ENCODE measurements at regions not wholly inside any gene's neighbourhood (a gene's known extent, or its start where the extent isn't known, plus 50 kb on each side); places are given as distances from the start of the nearest gene placed in this dataset.

DNA sequence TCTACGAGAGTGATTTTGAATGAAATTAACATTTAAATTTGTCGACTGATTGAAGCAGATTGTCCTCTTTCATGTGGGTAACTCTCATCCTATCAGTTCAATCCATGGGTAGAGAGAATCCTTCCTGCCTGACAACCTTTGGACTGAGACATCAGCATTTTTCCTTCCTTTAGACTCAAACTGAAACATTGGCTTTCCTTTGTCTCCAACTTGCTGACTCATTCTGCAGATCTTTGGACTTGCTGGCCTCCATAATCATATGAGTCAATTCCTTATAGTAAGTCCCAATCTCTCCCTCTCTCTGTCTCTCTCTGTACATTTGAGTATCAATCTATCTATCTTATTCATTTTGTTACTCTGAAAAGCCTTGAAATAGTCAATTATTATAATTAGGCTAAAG, 416.7 kb downstream of the LRRIQ3 start:
- no peak for TF ChIP-seq ZNF331 (CRISPR knock-in tag; IDR thresholded peaks at IDR 0.05; ENCODE audit: low read depth)
- H3K4me2 ChIP-seq, result no peak overlapping the region
- H3K9me2 ChIP-seq (ENCODE audit: insufficient read depth), result no peaks in the 10 kb centered on the region
- H2AFZ ChIP-seq, result no peak overlapping the region
- H3K27me3 ChIP-seq (ENCODE audit: insufficient read depth), result no peaks in the 10 kb centered on the region
- no peak overlapping the region for H3K27ac ChIP-seq (ENCODE audit: low read depth)
- H3K27me3 Mint-ChIP-seq (ENCODE audit: insufficient read depth, low read depth, poor library complexity), result no peaks in the 10 kb centered on the region
- no peak overlapping the region for H3K4me3 ChIP-seq
- H3K9me3 Mint-ChIP-seq, result no peaks in the 10 kb centered on the region
- no peaks in the 10 kb centered on the region for H4K20me1 ChIP-seq (replicated peaks; ENCODE audit: insufficient read depth)
- peaks cover 8% of the 10 kb centered on the region; the same call in 2 of the 3 replicates for H3K4me1 Mint-ChIP-seq
- no peaks in the 10 kb centered on the region for H3K36me3 ChIP-seq (ENCODE audit: insufficient read depth)
- H3K4me1 ChIP-seq (ENCODE audit: insufficient read depth), result no peaks in the 10 kb centered on the region
- no peak overlapping the region for H3K4me3 Mint-ChIP-seq
- H3K79me2 ChIP-seq (replicated peaks; ENCODE audit: insufficient read depth), result no peaks in the 10 kb centered on the region
- no peaks in the 10 kb centered on the region for H3K36me3 Mint-ChIP-seq (ENCODE audit: low read depth)
- ATAC-seq, result no peak
- H3F3A ChIP-seq (replicated peaks; ENCODE audit: low read depth), result no peaks in the 10 kb centered on the region
- H3K27ac Mint-ChIP-seq, result peak overlapping the region; percentile 88
- no peak for DNase-seq (ENCODE audit: low spot score)

DNA sequence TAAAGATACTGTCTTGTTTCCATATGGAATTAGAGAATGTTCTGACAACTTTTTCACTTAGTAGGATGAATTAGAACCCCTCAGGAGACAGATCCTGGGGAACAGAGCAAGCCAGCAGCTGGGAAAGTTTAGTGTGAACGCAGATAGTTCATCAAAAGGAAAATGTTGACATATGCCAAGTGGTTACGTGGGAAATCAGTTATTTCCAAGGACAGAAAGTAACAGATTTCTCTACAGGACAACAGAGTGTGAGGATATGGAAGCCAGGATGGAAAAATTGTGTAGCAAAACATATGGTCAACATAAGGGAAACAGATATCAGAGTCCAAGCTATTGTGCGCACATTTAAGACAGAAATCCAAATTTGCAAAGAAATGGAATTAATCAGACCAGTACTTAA, 419.5 kb downstream of the LRRIQ3 start:
- H3K4me2 ChIP-seq, result no peak overlapping the region
- Mint-ChIP-seq H3K4me1 (peaks cover 8% of the 10 kb centered on the region; the same call in 2 of the 3 replicates), H3K9me3 (no peaks in the 10 kb centered on the region), H3K36me3 (ENCODE audit: low read depth) (no peaks in the 10 kb centered on the region), H3K27me3 (ENCODE audit: insufficient read depth, low read depth, poor library complexity) (no peaks in the 10 kb centered on the region), H3K27ac (no peak overlapping the region), H3K4me3 (no peak overlapping the region)
- H3K36me3 ChIP-seq (ENCODE audit: insufficient read depth), result no peaks in the 10 kb centered on the region
- ATAC-seq, result no peak
- H3K27me3 ChIP-seq (ENCODE audit: insufficient read depth), result no peaks in the 10 kb centered on the region
- H3K4me3 ChIP-seq, result no peak overlapping the region
- H3K79me2 ChIP-seq (replicated peaks; ENCODE audit: insufficient read depth), result no peaks in the 10 kb centered on the region
- no peak for DNase-seq (ENCODE audit: low spot score)
- H2AFZ ChIP-seq, result no peak overlapping the region
- TF ChIP-seq STAT1 (IDR thresholded peaks at IDR 0.05; ENCODE audit: unreplicated experiment), result no peak
- TF ChIP-seq ZNF114 (CRISPR knock-in tag; IDR thresholded peaks at IDR 0.05), result no peak
- TF ChIP-seq, protein P1, sequence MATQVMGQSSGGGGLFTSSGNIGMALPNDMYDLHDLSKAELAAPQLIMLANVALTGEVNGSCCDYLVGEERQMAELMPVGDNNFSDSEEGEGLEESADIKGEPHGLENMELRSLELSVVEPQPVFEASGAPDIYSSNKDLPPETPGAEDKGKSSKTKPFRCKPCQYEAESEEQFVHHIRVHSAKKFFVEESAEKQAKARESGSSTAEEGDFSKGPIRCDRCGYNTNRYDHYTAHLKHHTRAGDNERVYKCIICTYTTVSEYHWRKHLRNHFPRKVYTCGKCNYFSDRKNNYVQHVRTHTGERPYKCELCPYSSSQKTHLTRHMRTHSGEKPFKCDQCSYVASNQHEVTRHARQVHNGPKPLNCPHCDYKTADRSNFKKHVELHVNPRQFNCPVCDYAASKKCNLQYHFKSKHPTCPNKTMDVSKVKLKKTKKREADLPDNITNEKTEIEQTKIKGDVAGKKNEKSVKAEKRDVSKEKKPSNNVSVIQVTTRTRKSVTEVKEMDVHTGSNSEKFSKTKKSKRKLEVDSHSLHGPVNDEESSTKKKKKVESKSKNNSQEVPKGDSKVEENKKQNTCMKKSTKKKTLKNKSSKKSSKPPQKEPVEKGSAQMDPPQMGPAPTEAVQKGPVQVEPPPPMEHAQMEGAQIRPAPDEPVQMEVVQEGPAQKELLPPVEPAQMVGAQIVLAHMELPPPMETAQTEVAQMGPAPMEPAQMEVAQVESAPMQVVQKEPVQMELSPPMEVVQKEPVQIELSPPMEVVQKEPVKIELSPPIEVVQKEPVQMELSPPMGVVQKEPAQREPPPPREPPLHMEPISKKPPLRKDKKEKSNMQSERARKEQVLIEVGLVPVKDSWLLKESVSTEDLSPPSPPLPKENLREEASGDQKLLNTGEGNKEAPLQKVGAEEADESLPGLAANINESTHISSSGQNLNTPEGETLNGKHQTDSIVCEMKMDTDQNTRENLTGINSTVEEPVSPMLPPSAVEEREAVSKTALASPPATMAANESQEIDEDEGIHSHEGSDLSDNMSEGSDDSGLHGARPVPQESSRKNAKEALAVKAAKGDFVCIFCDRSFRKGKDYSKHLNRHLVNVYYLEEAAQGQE (IDR thresholded peaks at IDR 0.05; ENCODE audit: unreplicated experiment), result no peak
- TF ChIP-seq, protein P2, sequence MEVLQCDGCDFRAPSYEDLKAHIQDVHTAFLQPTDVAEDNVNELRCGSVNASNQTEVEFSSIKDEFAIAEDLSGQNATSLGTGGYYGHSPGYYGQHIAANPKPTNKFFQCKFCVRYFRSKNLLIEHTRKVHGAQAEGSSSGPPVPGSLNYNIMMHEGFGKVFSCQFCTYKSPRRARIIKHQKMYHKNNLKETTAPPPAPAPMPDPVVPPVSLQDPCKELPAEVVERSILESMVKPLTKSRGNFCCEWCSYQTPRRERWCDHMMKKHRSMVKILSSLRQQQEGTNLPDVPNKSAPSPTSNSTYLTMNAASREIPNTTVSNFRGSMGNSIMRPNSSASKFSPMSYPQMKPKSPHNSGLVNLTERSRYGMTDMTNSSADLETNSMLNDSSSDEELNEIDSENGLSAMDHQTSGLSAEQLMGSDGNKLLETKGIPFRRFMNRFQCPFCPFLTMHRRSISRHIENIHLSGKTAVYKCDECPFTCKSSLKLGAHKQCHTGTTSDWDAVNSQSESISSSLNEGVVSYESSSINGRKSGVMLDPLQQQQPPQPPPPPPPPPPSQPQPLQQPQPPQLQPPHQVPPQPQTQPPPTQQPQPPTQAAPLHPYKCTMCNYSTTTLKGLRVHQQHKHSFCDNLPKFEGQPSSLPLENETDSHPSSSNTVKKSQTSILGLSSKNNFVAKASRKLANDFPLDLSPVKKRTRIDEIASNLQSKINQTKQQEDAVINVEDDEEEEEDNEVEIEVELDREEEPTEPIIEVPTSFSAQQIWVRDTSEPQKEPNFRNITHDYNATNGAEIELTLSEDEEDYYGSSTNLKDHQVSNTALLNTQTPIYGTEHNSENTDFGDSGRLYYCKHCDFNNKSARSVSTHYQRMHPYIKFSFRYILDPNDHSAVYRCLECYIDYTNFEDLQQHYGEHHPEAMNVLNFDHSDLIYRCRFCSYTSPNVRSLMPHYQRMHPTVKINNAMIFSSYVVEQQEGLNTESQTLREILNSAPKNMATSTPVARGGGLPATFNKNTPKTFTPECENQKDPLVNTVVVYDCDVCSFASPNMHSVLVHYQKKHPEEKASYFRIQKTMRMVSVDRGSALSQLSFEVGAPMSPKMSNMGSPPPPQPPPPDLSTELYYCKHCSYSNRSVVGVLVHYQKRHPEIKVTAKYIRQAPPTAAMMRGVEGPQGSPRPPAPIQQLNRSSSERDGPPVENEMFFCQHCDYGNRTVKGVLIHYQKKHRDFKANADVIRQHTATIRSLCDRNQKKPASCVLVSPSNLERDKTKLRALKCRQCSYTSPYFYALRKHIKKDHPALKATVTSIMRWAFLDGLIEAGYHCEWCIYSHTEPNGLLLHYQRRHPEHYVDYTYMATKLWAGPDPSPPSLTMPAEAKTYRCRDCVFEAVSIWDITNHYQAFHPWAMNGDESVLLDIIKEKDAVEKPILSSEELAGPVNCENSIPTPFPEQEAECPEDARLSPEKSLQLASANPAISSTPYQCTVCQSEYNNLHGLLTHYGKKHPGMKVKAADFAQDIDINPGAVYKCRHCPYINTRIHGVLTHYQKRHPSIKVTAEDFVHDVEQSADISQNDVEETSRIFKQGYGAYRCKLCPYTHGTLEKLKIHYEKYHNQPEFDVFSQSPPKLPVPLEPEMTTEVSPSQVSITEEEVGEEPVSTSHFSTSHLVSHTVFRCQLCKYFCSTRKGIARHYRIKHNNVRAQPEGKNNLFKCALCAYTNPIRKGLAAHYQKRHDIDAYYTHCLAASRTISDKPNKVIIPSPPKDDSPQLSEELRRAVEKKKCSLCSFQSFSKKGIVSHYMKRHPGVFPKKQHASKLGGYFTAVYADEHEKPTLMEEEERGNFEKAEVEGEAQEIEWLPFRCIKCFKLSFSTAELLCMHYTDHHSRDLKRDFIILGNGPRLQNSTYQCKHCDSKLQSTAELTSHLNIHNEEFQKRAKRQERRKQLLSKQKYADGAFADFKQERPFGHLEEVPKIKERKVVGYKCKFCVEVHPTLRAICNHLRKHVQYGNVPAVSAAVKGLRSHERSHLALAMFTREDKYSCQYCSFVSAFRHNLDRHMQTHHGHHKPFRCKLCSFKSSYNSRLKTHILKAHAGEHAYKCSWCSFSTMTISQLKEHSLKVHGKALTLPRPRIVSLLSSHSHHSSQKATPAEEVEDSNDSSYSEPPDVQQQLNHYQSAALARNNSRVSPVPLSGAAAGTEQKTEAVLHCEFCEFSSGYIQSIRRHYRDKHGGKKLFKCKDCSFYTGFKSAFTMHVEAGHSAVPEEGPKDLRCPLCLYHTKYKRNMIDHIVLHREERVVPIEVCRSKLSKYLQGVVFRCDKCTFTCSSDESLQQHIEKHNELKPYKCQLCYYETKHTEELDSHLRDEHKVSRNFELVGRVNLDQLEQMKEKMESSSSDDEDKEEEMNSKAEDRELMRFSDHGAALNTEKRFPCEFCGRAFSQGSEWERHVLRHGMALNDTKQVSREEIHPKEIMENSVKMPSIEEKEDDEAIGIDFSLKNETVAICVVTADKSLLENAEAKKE (CRISPR knock-in tag; IDR thresholded peaks at IDR 0.05), result no peak
- TF ChIP-seq, protein P3, sequence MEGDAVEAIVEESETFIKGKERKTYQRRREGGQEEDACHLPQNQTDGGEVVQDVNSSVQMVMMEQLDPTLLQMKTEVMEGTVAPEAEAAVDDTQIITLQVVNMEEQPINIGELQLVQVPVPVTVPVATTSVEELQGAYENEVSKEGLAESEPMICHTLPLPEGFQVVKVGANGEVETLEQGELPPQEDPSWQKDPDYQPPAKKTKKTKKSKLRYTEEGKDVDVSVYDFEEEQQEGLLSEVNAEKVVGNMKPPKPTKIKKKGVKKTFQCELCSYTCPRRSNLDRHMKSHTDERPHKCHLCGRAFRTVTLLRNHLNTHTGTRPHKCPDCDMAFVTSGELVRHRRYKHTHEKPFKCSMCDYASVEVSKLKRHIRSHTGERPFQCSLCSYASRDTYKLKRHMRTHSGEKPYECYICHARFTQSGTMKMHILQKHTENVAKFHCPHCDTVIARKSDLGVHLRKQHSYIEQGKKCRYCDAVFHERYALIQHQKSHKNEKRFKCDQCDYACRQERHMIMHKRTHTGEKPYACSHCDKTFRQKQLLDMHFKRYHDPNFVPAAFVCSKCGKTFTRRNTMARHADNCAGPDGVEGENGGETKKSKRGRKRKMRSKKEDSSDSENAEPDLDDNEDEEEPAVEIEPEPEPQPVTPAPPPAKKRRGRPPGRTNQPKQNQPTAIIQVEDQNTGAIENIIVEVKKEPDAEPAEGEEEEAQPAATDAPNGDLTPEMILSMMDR (conservative IDR thresholded peaks at IDR 0.05; ENCODE audit: low read depth in 2 of 2), result no peak
- TF ChIP-seq CREB1 (CRISPR knock-in tag; IDR thresholded peaks at IDR 0.05; ENCODE audit: low read depth), result no peak
- TF ChIP-seq EZH2 (IDR thresholded peaks at IDR 0.05; ENCODE audit: low read depth, unreplicated experiment), result no peak
- no peak for TF ChIP-seq JUNB (IDR thresholded peaks at IDR 0.05; ENCODE audit: unreplicated experiment)
- TF ChIP-seq POLR2AphosphoS5 (IDR thresholded peaks at IDR 0.05; ENCODE audit: low read depth), result no peak
- no peaks in the 10 kb centered on the region for H3F3A ChIP-seq (replicated peaks; ENCODE audit: low read depth)
- no peaks in the 10 kb centered on the region for H3K9me2 ChIP-seq (ENCODE audit: insufficient read depth)
- H4K20me1 ChIP-seq (replicated peaks; ENCODE audit: insufficient read depth), result no peaks in the 10 kb centered on the region
- H3K27ac ChIP-seq (ENCODE audit: low read depth), result no peak overlapping the region
- no peaks in the 10 kb centered on the region for H3K4me1 ChIP-seq (ENCODE audit: insufficient read depth)

Measured in GM23338 (cell line).